GM18870 (cell line): ENCODE measurements at regions not wholly inside any gene's neighbourhood (a gene's known extent, or its start where the extent isn't known, plus 50 kb on each side); places are given as distances from the start of the nearest gene placed in this dataset.
"Not testable (repeated sequence)": the region's sequence is repeated elsewhere in the genome, so short reads cannot be mapped to it uniquely, and the experiment has no call there.

Experiments used
- ATAC-seq: cut with Tn5 transposase; IDR thresholded peaks from one replicate; pipeline ENCODE4 v1.9.1; 2021; ENCODE audit warnings: moderate library complexity; ENCODE audit not compliant: unreplicated experiment

GRCh38 chr7:119964788-119965542 is 308.0 kb upstream of the KCND2 start:
- ATAC-seq, result no peak

- no peak for ATAC-seq
Measured at GRCh38 chr7:119967221-119967620, 305.8 kb upstream of the KCND2 start.

- not testable (repeated sequence) for ATAC-seq
Measured at GRCh38 chr7:119968411-119968810, 304.6 kb upstream of the KCND2 start.

- ATAC-seq, result no peak
Measured at GRCh38 chr7:119969054-119969453, 303.9 kb upstream of the KCND2 start.

GRCh38 chr7:119969763-119970162 is 303.2 kb upstream of the KCND2 start:
- no peak for ATAC-seq

- peak; percentile 53 for ATAC-seq
Measured at GRCh38 chr7:119974972-119975371, 298.0 kb upstream of the KCND2 start.

GRCh38 chr7:119982884-119983283 is 290.1 kb upstream of the KCND2 start:
- no peak for ATAC-seq

- no peak for ATAC-seq
Measured at GRCh38 chr7:119983468-119983867, 289.5 kb upstream of the KCND2 start.

GRCh38 chr7:119984247-119984646 is 288.7 kb upstream of the KCND2 start:
- ATAC-seq, result no peak

- no peak for ATAC-seq
Measured at GRCh38 chr7:119988401-119988800, 284.6 kb upstream of the KCND2 start.

- ATAC-seq, result no peak
Measured at GRCh38 chr7:119994928-119995327, 278.0 kb upstream of the KCND2 start.

GRCh38 chr7:119996634-119997033 is 276.3 kb upstream of the KCND2 start:
- peak; percentile 91 for ATAC-seq

- no peak for ATAC-seq
Measured at GRCh38 chr7:119999738-120000475, 273.1 kb upstream of the KCND2 start.

- ATAC-seq, result no peak
Measured at GRCh38 chr7:120005720-120006119, 267.3 kb upstream of the KCND2 start.

- ATAC-seq, result not testable (repeated sequence)
Measured at GRCh38 chr7:120014301-120014700, 258.7 kb upstream of the KCND2 start.

GRCh38 chr7:120014925-120015465 is 258.0 kb upstream of the KCND2 start:
- no peak for ATAC-seq

GRCh38 chr7:120021085-120021484 is 251.9 kb upstream of the KCND2 start:
- ATAC-seq, result no peak

GRCh38 chr7:120023494-120024167 is 249.3 kb upstream of the KCND2 start:
- no peak for ATAC-seq

GRCh38 chr7:120028636-120029035 is 244.3 kb upstream of the KCND2 start:
- no peak for ATAC-seq

- no peak for ATAC-seq
Measured at GRCh38 chr7:120030876-120031275, 242.1 kb upstream of the KCND2 start.

GRCh38 chr7:120033114-120033513 is 239.9 kb upstream of the KCND2 start:
- no peak for ATAC-seq

- no peak for ATAC-seq
Measured at GRCh38 chr7:120039138-120039537, 233.8 kb upstream of the KCND2 start.
